K562 (cell line): ENCODE measurements at regions not wholly inside any gene's neighbourhood (a gene's known extent, or its start where the extent isn't known, plus 50 kb on each side); places are given as distances from the start of the nearest gene placed in this dataset.

Experiments
- ATAC-seq: fragments of 200-7000 bp; cut with Tn5 transposase; 3 replicates; pipeline ENCODE4 v1.9.1; 2020; ENCODE audit warnings: moderate library complexity
- BruUV-seq: library from RNA; stranded (reverse); fragments of 400-500 nt; replicated peaks from 2 replicates; lab custom pipeline; 2021; lab: Mats Ljungman, UMichigan
- CTCF ChIA-PET: fragments of 300-600 bp; formaldehyde crosslinking; extraction: SDS; loops from one replicate; lab custom pipeline; 2021; ENCODE audit warnings: low intra/inter-chr PET ratio; lab: Yijun Ruan, JAX
- POLR2A ChIA-PET: fragments of 300-600, 350-650 bp; sonication (Branson Sonifier 250); formaldehyde crosslinking; extraction: SDS; loops from one replicate; lab custom pipeline; 2021; ENCODE audit warnings: antibody characterized with exemption, inconsistent platforms; lab: Yijun Ruan, JAX
- DNase-seq, 4 experiments: peaks; one replicate each; pipeline versions ENCODE4 v3.0.0 to v3.0.0-alpha.2; 2011 to 2018; ENCODE audit warnings: low spot score in 3 of 4, mixed read lengths in 3 of 4; ENCODE audit errors: extremely low read depth in 1 of 4
- FAIRE-seq: peaks from 2 replicates; lab custom pipeline; 2011; peaks lifted over from hg19 to GRCh38; lab: Jason Lieb, UNC
- H2AFZ ChIP-seq: 2 replicates; pipeline ENCODE4 v1.6.0; 2011; ENCODE audit warnings: low read depth, low read length, control low read depth, inconsistent platforms
- H3K27ac ChIP-seq: fragments of 200-600 bp; 3 replicates; pipeline ENCODE4 v1.8.0; 2011; ENCODE audit warnings: low read depth, mild to moderate bottlenecking, control low read depth, inconsistent platforms, low read length, moderate library complexity, mixed read lengths; ENCODE audit errors: extremely low read depth
- H3K27me3 ChIP-seq, 2 experiments: fragments of 300-600 bp in 1 of 2; 2 replicates in 1 of 2; 3 replicates in 1 of 2; pipeline versions ENCODE4 v1.6.0 to v1.8.0; 2011; ENCODE audit warnings: inconsistent platforms in 2 of 2, low read length in 2 of 2, mild to moderate bottlenecking in 1 of 2, mixed read lengths in 1 of 2, moderate library complexity in 1 of 2; ENCODE audit not compliant: control insufficient read depth in 2 of 2, insufficient read depth in 2 of 2
- H3K36me3 ChIP-seq: fragments of 300-600 bp; 3 replicates; pipeline ENCODE4 v1.8.0; 2011; ENCODE audit warnings: mild to moderate bottlenecking, low read length, inconsistent platforms; ENCODE audit not compliant: control insufficient read depth, insufficient read depth
- H3K4me1 ChIP-seq, 2 experiments: fragments of 200-600 bp in 1 of 2; replicated peaks in 1 of 2; 2 replicates in 1 of 2; 3 replicates in 1 of 2; pipeline versions ENCODE4 v1.5.1 to v1.8.0; 2011; ENCODE audit warnings: inconsistent platforms in 2 of 2, low read length in 2 of 2, mild to moderate bottlenecking in 1 of 2, mixed read lengths in 1 of 2, moderate library complexity in 1 of 2; ENCODE audit not compliant: control insufficient read depth in 2 of 2, insufficient read depth in 2 of 2
- H3K4me2 ChIP-seq: 2 replicates; pipeline ENCODE4 v1.6.1; 2011; ENCODE audit warnings: low read length, control low read depth, inconsistent platforms, mixed read lengths; ENCODE audit not compliant: insufficient read depth
- H3K4me3 ChIP-seq: fragments of 200-600 bp; sonication (generic), shearing (Covaris generic); 2 replicates; pipeline ENCODE4 v1.5.1; 2016; ENCODE audit warnings: control low read depth, inconsistent platforms
- H3K79me2 ChIP-seq: fragments of 200-600 bp; 3 replicates; pipeline ENCODE4 v1.8.0; 2011; ENCODE audit warnings: low read length, inconsistent platforms; ENCODE audit not compliant: control insufficient read depth, insufficient read depth
- H3K9ac ChIP-seq, 2 experiments: 2 replicates each; pipeline versions ENCODE4 v1.6.0 to v1.6.1; 2011; ENCODE audit warnings: low read depth in 2 of 2, low read length in 2 of 2, control low read depth in 1 of 2, inconsistent platforms in 1 of 2, mild to moderate bottlenecking in 1 of 2, mixed read lengths in 1 of 2; ENCODE audit not compliant: insufficient read depth in 1 of 2
- H3K9me1 ChIP-seq: one replicate; pipeline ENCODE4 v1.6.0; 2011; ENCODE audit warnings: inconsistent platforms, mild to moderate bottlenecking, low read length, moderate library complexity; ENCODE audit not compliant: control insufficient read depth, insufficient read depth
- H3K9me3 ChIP-seq: replicated peaks from 2 replicates; pipeline ENCODE4 v1.5.1; 2011; ENCODE audit warnings: low read depth, low read length, inconsistent platforms; ENCODE audit not compliant: control insufficient read depth, insufficient read depth
- H4K20me1 ChIP-seq: replicated peaks from 2 replicates; pipeline ENCODE4 v1.6.1; 2011; ENCODE audit warnings: low read length, inconsistent platforms, mixed read lengths; ENCODE audit not compliant: control insufficient read depth, insufficient read depth
- ERF ChIP-seq: fragments of 450-650 bp; formaldehyde crosslinking; IDR thresholded peaks from 2 replicates; pipeline ENCODE4 v1.4.0; 2020; ENCODE audit warnings: mild to moderate bottlenecking, mixed read lengths
- HDAC3 ChIP-seq: fragments of 450-650 bp; IDR thresholded peaks from 2 replicates; pipeline ENCODE4 v1.6.1; 2018; ENCODE audit warnings: borderline replicate concordance, mild to moderate bottlenecking, moderate library complexity; ENCODE audit not compliant: partially characterized antibody
- HMGN3 ChIP-seq: IDR thresholded peaks from 2 replicates; pipeline ENCODE4 v1.6.1; 2011; ENCODE audit warnings: borderline replicate concordance, low read depth, mild to moderate bottlenecking, mixed read lengths, low read length; ENCODE audit not compliant: insufficient read length; ENCODE audit errors: extremely low read depth
- JUND ChIP-seq, 2 experiments: IDR thresholded peaks; 2 replicates in 1 of 2; 3 replicates in 1 of 2; pipeline ENCODE4 v1.6.1; 2011; ENCODE audit warnings: borderline replicate concordance in 2 of 2, low read depth in 2 of 2, low read length in 2 of 2, improper control_type of control experiment in 1 of 2, missing biosample characterization in 1 of 2, missing genetic modification characterization in 1 of 2, missing genetic modification reagents in 1 of 2
- POLR2H ChIP-seq: IDR thresholded peaks from 2 replicates; pipeline ENCODE4 v1.6.1; 2016; ENCODE audit warnings: missing genetic modification characterization, low read depth, mild to moderate bottlenecking, control low read depth, missing compliant biosample characterization, moderate library complexity
- SOX6 ChIP-seq: fragments of 450-650 bp; IDR thresholded peaks from 2 replicates; pipeline ENCODE4 v1.6.1; 2014; ENCODE audit warnings: mild to moderate bottlenecking
- STAT5A ChIP-seq: IDR thresholded peaks from 2 replicates; pipeline ENCODE4 v1.6.1; 2012; ENCODE audit warnings: low read length, inconsistent platforms, borderline replicate concordance
- TCF15 ChIP-seq: fragments of 250-450 bp; sonication (Bioruptor Pico); IDR thresholded peaks from 2 replicates; pipeline ENCODE4 v1.8.0; 2022; ENCODE audit warnings: moderate library complexity, mild to moderate bottlenecking, inconsistent platforms
- ZNF311 ChIP-seq: fragments of 250-450 bp; sonication (Bioruptor Pico); IDR thresholded peaks from 2 replicates; pipeline ENCODE4 v1.4.0; 2020; ENCODE audit warnings: mild to moderate bottlenecking, moderate library complexity
- ZNF561 ChIP-seq: fragments of 450-650 bp; formaldehyde crosslinking; conservative IDR thresholded peaks from 2 replicates; pipeline ENCODE4 v1.4.0; 2020; ENCODE audit warnings: mild to moderate bottlenecking, moderate library complexity
- WGBS: fragments of 100-300 bp; shearing (Covaris generic); methylation state at CpG from one replicate; pipeline ENCODE4 v1.1.6; 2016; ENCODE audit warnings: low coverage, mixed read lengths; ENCODE audit not compliant: insufficient coverage; ENCODE audit errors: missing lambda C conversion rate; 5-methylcytosine and 5-hydroxymethylcytosine counted together
- in situ Hi-C: fragments of 300-500 bp; cut with MboI; formaldehyde crosslinking; loops from 4 replicates; pipeline ENCODE4 v1.15.0; 2018; ENCODE audit warnings: inconsistent platforms, mixed read lengths
- intact Hi-C: fragments of 100-400 bp; cut with micrococcal nuclease; formaldehyde crosslinking; loops from 2 replicates; pipeline ENCODE4 v1.14.2; 2022
- TF ChIP-seq, protein P1 (sequence below): sonication (generic); formaldehyde crosslinking; IDR thresholded peaks from 2 replicates; pipeline ENCODE4 v1.8.0; 2023; ENCODE audit warnings: mild to moderate bottlenecking, missing genetic modification reagents
- TF ChIP-seq, protein P2 (sequence below): fragments of 450-650 bp; IDR thresholded peaks from 2 replicates; pipeline ENCODE4 v1.6.1; 2016; ENCODE audit warnings: missing biosample characterization, missing genetic modification characterization
- TF ChIP-seq, protein P3 (sequence below): fragments of 250-450 bp; sonication (Bioruptor Pico); IDR thresholded peaks from 2 replicates; pipeline ENCODE4 v1.8.0; 2021; ENCODE audit warnings: borderline replicate concordance, mild to moderate bottlenecking, moderate library complexity; ENCODE audit not compliant: poor library complexity, severe bottlenecking

DNA sequence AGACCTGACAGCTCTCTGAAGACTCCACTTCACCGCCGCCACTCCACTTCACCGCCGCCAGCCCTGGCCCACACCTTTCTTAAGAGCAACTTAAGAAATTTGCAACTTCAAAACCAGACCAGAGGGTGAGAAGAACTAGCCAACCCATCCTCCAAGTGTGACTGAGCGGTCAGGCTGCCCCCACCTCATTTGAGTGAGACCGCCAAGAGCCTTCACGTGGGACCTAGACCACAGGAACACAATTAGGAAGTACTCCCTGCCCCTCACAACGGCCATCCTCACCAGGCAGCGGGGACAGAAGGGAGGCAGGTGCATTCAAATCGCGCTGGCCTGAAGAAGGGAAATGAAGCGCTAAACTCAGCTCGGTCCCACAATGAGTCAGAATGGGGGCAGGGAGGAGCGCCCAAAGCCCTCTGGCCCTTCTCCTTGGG is 156.8 kb upstream of the BCL6 start:
- no peaks in the 10 kb centered on the region for H3K79me2 ChIP-seq
- no TSS peak for BruUV-seq
- ATAC-seq (no peak), FAIRE-seq (no peak), DNase-seq (no peak)
- H3K4me3 ChIP-seq, result no peak overlapping the region
- H3K9me1 ChIP-seq, result no peaks in the 10 kb centered on the region
- H3K4me1 ChIP-seq, result no peaks in the 10 kb centered on the region
- no peak overlapping the region for H3K27ac ChIP-seq
- H3K36me3 ChIP-seq, result no peaks in the 10 kb centered on the region
- H4K20me1 ChIP-seq, result no peaks in the 10 kb centered on the region
- H3K27me3 ChIP-seq, result peaks cover 2 to 11% of the 10 kb centered on the region in 2 experiments; a peak in 4 of 5 replicates
- CTCF ChIA-PET, result no interaction called here
- in situ Hi-C loops (no loop called here), intact Hi-C loops (no loop called here)
- no peak overlapping the region for H3K4me2 ChIP-seq
- 3% methylated on average over 11 of the region's 14 CpGs for WGBS
- H2AFZ ChIP-seq, result no peak overlapping the region
- H3K9me3 ChIP-seq, result no peaks in the 10 kb centered on the region
- POLR2A ChIA-PET, result interaction anchor here (0.5 to 1.2 kb wide), 2 partner anchors 9 to 286 kb away, joined by 3 to 4 read pairs; no protein-coding TSS in a partner anchor
- H3K9ac ChIP-seq, result no peak overlapping the region
- no peak for TF ChIP-seq ERF (CRISPR knock-in tag)
- TF ChIP-seq HDAC3, result no peak
- TF ChIP-seq, protein P1, sequence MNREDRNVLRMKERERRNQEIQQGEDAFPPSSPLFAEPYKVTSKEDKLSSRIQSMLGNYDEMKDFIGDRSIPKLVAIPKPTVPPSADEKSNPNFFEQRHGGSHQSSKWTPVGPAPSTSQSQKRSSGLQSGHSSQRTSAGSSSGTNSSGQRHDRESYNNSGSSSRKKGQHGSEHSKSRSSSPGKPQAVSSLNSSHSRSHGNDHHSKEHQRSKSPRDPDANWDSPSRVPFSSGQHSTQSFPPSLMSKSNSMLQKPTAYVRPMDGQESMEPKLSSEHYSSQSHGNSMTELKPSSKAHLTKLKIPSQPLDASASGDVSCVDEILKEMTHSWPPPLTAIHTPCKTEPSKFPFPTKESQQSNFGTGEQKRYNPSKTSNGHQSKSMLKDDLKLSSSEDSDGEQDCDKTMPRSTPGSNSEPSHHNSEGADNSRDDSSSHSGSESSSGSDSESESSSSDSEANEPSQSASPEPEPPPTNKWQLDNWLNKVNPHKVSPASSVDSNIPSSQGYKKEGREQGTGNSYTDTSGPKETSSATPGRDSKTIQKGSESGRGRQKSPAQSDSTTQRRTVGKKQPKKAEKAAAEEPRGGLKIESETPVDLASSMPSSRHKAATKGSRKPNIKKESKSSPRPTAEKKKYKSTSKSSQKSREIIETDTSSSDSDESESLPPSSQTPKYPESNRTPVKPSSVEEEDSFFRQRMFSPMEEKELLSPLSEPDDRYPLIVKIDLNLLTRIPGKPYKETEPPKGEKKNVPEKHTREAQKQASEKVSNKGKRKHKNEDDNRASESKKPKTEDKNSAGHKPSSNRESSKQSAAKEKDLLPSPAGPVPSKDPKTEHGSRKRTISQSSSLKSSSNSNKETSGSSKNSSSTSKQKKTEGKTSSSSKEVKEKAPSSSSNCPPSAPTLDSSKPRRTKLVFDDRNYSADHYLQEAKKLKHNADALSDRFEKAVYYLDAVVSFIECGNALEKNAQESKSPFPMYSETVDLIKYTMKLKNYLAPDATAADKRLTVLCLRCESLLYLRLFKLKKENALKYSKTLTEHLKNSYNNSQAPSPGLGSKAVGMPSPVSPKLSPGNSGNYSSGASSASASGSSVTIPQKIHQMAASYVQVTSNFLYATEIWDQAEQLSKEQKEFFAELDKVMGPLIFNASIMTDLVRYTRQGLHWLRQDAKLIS (CRISPR knock-in tag), result no peak
- TF ChIP-seq, protein P2, sequence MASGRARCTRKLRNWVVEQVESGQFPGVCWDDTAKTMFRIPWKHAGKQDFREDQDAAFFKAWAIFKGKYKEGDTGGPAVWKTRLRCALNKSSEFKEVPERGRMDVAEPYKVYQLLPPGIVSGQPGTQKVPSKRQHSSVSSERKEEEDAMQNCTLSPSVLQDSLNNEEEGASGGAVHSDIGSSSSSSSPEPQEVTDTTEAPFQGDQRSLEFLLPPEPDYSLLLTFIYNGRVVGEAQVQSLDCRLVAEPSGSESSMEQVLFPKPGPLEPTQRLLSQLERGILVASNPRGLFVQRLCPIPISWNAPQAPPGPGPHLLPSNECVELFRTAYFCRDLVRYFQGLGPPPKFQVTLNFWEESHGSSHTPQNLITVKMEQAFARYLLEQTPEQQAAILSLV (tag), result no peak
- no peak for TF ChIP-seq ZNF561 (CRISPR knock-in tag)
- TF ChIP-seq POLR2H (tag), result no peak
- TF ChIP-seq SOX6, result no peak
- no peak for TF ChIP-seq HMGN3
- no peak for TF ChIP-seq TCF15
- TF ChIP-seq, protein P3, sequence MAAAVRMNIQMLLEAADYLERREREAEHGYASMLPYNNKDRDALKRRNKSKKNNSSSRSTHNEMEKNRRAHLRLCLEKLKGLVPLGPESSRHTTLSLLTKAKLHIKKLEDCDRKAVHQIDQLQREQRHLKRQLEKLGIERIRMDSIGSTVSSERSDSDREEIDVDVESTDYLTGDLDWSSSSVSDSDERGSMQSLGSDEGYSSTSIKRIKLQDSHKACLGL (CRISPR knock-in tag), result no peak
- no peak for TF ChIP-seq ZNF311
- no peak for TF ChIP-seq JUND (IDR thresholded peaks at IDR 0.05; ENCODE audit: borderline replicate concordance, low read depth, low read length)
- TF ChIP-seq JUND (tag; IDR thresholded peaks at IDR 0.05; ENCODE audit: borderline replicate concordance, low read depth, low read length), result no peak
- no peak for TF ChIP-seq STAT5A
